Vagina (tissue), 2 donors: ENCODE measurements at regions not wholly inside any gene's neighbourhood (a gene's known extent, or its start where the extent isn't known, plus 50 kb on each side); places are given as distances from the start of the nearest gene placed in this dataset.

Experiments
- DNase-seq, 2 donors: peaks; one replicate each; pipeline ENCODE4 v3.0.0-alpha.2; 2017; ENCODE audit errors: extremely low spot score in 2 of 2
- H3K27ac ChIP-seq: fragments of 200-600 bp; sonication (generic); one replicate; pipeline ENCODE4 v1.5.1; 2019
- H3K27me3 ChIP-seq: fragments of 200-600 bp; sonication (generic); one replicate; pipeline ENCODE4 v1.5.1; 2019
- H3K36me3 ChIP-seq, 2 donors: fragments of 200-600 bp; sonication (generic); one replicate each; pipeline ENCODE4 v1.5.1; 2017 to 2019
- H3K4me1 ChIP-seq: fragments of 200-600 bp; sonication (generic); one replicate; pipeline ENCODE4 v1.5.1; 2019
- H3K4me3 ChIP-seq, 2 donors: fragments of 200-600 bp; sonication (generic); 1 replicate in 1 of 2; 2 replicates in 1 of 2; pipeline ENCODE4 v1.5.1; 2016 to 2019
- H3K9me3 ChIP-seq: fragments of 200-600 bp; sonication (generic); one replicate; pipeline ENCODE4 v1.5.1; 2019
- CTCF ChIP-seq, 3 experiments: fragments of 450-650 bp in 2 of 3; fragments of 200-600 bp in 1 of 3; sonication (generic) in 1 of 3; IDR thresholded peaks; one replicate each; pipeline ENCODE4 v1.5.1; 2017 to 2019; ENCODE audit warnings: antibody characterized with exemption in 3 of 3, mild to moderate bottlenecking in 2 of 3, moderate library complexity in 2 of 3
- POLR2A ChIP-seq, 2 donors: fragments of 450-650 bp; IDR thresholded peaks; one replicate each; pipeline ENCODE4 v1.6.1; 2017; ENCODE audit warnings: antibody characterized with exemption in 2 of 2, mild to moderate bottlenecking in 2 of 2, moderate library complexity in 2 of 2
- POLR2AphosphoS5 ChIP-seq, 2 donors: sonication (generic); formaldehyde crosslinking; IDR thresholded peaks; one replicate each; pipeline ENCODE4 v1.9.0; 2017; ENCODE audit warnings: antibody characterized with exemption in 2 of 2, mild to moderate bottlenecking in 2 of 2, low read depth in 1 of 2; ENCODE audit not compliant: insufficient read depth in 1 of 2
- intact Hi-C: fragments of 100-400 bp; cut with DNase I; formaldehyde crosslinking; loops from one replicate; pipeline ENCODE4 v1.15.1; 2023

- H3K4me3 ChIP-seq = no peak overlapping the region
- no peak for DNase-seq
- H3K9me3 ChIP-seq = no peaks in the 10 kb centered on the region
- intact Hi-C loops = no loop called here
- no peak overlapping the region for H3K27ac ChIP-seq
- no peaks in the 10 kb centered on the region for H3K4me1 ChIP-seq
- TF ChIP-seq POLR2AphosphoS5 (IDR thresholded peaks at IDR 0.05; ENCODE audit: insufficient read depth in 1 of 2, low read depth in 1 of 2) (no peak), POLR2A (IDR thresholded peaks at IDR 0.05) (no peak), CTCF (IDR thresholded peaks at IDR 0.05) (no peak)
- no peaks in the 10 kb centered on the region for H3K36me3 ChIP-seq
- H3K27me3 ChIP-seq = no peaks in the 10 kb centered on the region
Measured at GRCh38 chr14:97410667-97411620, 613.8 kb downstream of the VRK1 start.

- TF ChIP-seq POLR2A (IDR thresholded peaks at IDR 0.05) = no peak
- TF ChIP-seq CTCF (IDR thresholded peaks at IDR 0.05) = no peak
- no peak for TF ChIP-seq POLR2AphosphoS5 (IDR thresholded peaks at IDR 0.05; ENCODE audit: insufficient read depth in 1 of 2, low read depth in 1 of 2)
- DNase-seq = no peak
Measured at GRCh38 chr14:97411938-97412612, 614.9 kb downstream of the VRK1 start.

GRCh38 chr14:97413022-97413539 is 615.9 kb downstream of the VRK1 start:
- Histone ChIP-seq H3K4me3 (no peak overlapping the region), H3K4me1 (no peaks in the 10 kb centered on the region), H3K27ac (no peak overlapping the region), H3K9me3 (no peaks in the 10 kb centered on the region), H3K36me3 (no peaks in the 10 kb centered on the region), H3K27me3 (no peaks in the 10 kb centered on the region)
- intact Hi-C loops = no loop called here
- no peak for DNase-seq
- TF ChIP-seq POLR2A (IDR thresholded peaks at IDR 0.05) (no peak), CTCF (IDR thresholded peaks at IDR 0.05) (no peak), POLR2AphosphoS5 (IDR thresholded peaks at IDR 0.05; ENCODE audit: insufficient read depth in 1 of 2, low read depth in 1 of 2) (no peak)

More at GRCh38 chr14:97411938-97412612, 614.9 kb downstream of the VRK1 start:
- intact Hi-C loops = no loop called here
- H3K27ac ChIP-seq = no peak overlapping the region
- no peak overlapping the region for H3K4me3 ChIP-seq
- no peaks in the 10 kb centered on the region for H3K36me3 ChIP-seq
- H3K27me3 ChIP-seq = no peaks in the 10 kb centered on the region
- H3K4me1 ChIP-seq = no peaks in the 10 kb centered on the region
- H3K9me3 ChIP-seq = no peaks in the 10 kb centered on the region

GRCh38 chr14:97413966-97414717 is 617.0 kb downstream of the VRK1 start:
- TF ChIP-seq POLR2AphosphoS5 (IDR thresholded peaks at IDR 0.05; ENCODE audit: insufficient read depth in 1 of 2, low read depth in 1 of 2) (no peak), CTCF (IDR thresholded peaks at IDR 0.05) (no peak), POLR2A (IDR thresholded peaks at IDR 0.05) (no peak)
- no peak overlapping the region for H3K4me3 ChIP-seq
- no peak for DNase-seq
- no peaks in the 10 kb centered on the region for H3K9me3 ChIP-seq
- no peaks in the 10 kb centered on the region for H3K36me3 ChIP-seq
- H3K27me3 ChIP-seq = no peaks in the 10 kb centered on the region
- H3K27ac ChIP-seq = no peak overlapping the region
- intact Hi-C loops = no loop called here
- no peaks in the 10 kb centered on the region for H3K4me1 ChIP-seq
